H9 (cell line): ENCODE measurements at regions not wholly inside any gene's neighbourhood (a gene's known extent, or its start where the extent isn't known, plus 50 kb on each side); places are given as distances from the start of the nearest gene placed in this dataset.
A peak's percentile ranks its signal among the peaks of the same experiment; 100 is the strongest.

Experiments
- DNase-seq: peaks from one replicate; pipeline ENCODE4 v3.0.0-alpha.2; 2017
- H2AFZ ChIP-seq: one replicate; pipeline ENCODE4 v1.6.1; 2013; ENCODE audit warnings: mild to moderate bottlenecking, low read length, control low read depth, moderate library complexity
- H2AK5ac ChIP-seq: 2 replicates; pipeline ENCODE4 v1.6.1; 2013; ENCODE audit warnings: low read length, control low read depth, mixed read lengths; ENCODE audit not compliant: insufficient read length
- H2BK120ac ChIP-seq: one replicate; pipeline ENCODE4 v1.6.1; 2013; ENCODE audit warnings: low read depth, mild to moderate bottlenecking, low read length, control low read depth, inconsistent platforms; ENCODE audit not compliant: poor library complexity, severe bottlenecking
- H2BK12ac ChIP-seq: 2 replicates; pipeline ENCODE4 v1.6.1; 2013; ENCODE audit warnings: low read length, control low read depth, mixed read lengths, low read depth; ENCODE audit not compliant: insufficient read length
- H2BK15ac ChIP-seq: 2 replicates; pipeline ENCODE4 v1.6.1; 2013; ENCODE audit warnings: low read depth, low read length, control low read depth
- H2BK20ac ChIP-seq: one replicate; pipeline ENCODE4 v1.6.1; 2013; ENCODE audit warnings: low read depth, mild to moderate bottlenecking, low read length, control low read depth, inconsistent platforms; ENCODE audit not compliant: poor library complexity, severe bottlenecking
- H2BK5ac ChIP-seq: 2 replicates; pipeline ENCODE4 v1.6.1; 2013; ENCODE audit warnings: low read length, control low read depth, mixed read lengths; ENCODE audit not compliant: insufficient read length
- H3K14ac ChIP-seq: 2 replicates; pipeline ENCODE4 v1.6.1; 2013; ENCODE audit warnings: low read length, control low read depth; ENCODE audit not compliant: insufficient read depth
- H3K18ac ChIP-seq: 2 replicates; pipeline ENCODE4 v1.6.1; 2013; ENCODE audit warnings: low read depth, mild to moderate bottlenecking, mixed read lengths, low read length, control low read depth; ENCODE audit not compliant: insufficient read length
- H3K23ac ChIP-seq: 2 replicates; pipeline ENCODE4 v1.6.1; 2013; ENCODE audit warnings: low read length, control low read depth, mixed read lengths, low read depth; ENCODE audit not compliant: insufficient read length
- H3K23me2 ChIP-seq: 2 replicates; pipeline ENCODE4 v1.6.1; 2013; ENCODE audit warnings: low read depth, mild to moderate bottlenecking, mixed read lengths, low read length, control low read depth; ENCODE audit not compliant: insufficient read length, poor library complexity, severe bottlenecking
- H3K27ac ChIP-seq: 2 replicates; pipeline ENCODE4 v1.5.1; 2013; ENCODE audit warnings: low read length, control low read depth, mixed read lengths, low read depth; ENCODE audit not compliant: insufficient read length
- H3K27me3 ChIP-seq: 2 replicates; pipeline ENCODE4 v1.6.1; 2013; ENCODE audit warnings: low read length, control low read depth, inconsistent platforms; ENCODE audit not compliant: insufficient read depth
- H3K4ac ChIP-seq: 2 replicates; pipeline ENCODE4 v1.6.1; 2013; ENCODE audit warnings: low read depth, mild to moderate bottlenecking, control low read depth, inconsistent platforms, low read length, moderate library complexity
- H3K4me1 ChIP-seq: 2 replicates; pipeline ENCODE4 v1.6.1; 2013; ENCODE audit warnings: low read length, control low read depth, inconsistent platforms; ENCODE audit not compliant: insufficient read depth
- H3K4me2 ChIP-seq: 2 replicates; pipeline ENCODE4 v1.6.1; 2013; ENCODE audit warnings: low read length, control low read depth, mixed read lengths; ENCODE audit not compliant: insufficient read length, insufficient read depth
- H3K56ac ChIP-seq: 2 replicates; pipeline ENCODE4 v1.6.1; 2013; ENCODE audit warnings: low read depth, mild to moderate bottlenecking, mixed read lengths, low read length, control low read depth; ENCODE audit not compliant: insufficient read length
- H3K79me1 ChIP-seq: 2 replicates; pipeline ENCODE4 v1.6.1; 2013; ENCODE audit warnings: low read depth, mild to moderate bottlenecking, moderate library complexity, low read length, control low read depth, inconsistent platforms; ENCODE audit not compliant: insufficient read depth, poor library complexity, severe bottlenecking
- H3K79me2 ChIP-seq: 2 replicates; pipeline ENCODE4 v1.6.1; 2013; ENCODE audit warnings: low read length, control low read depth, inconsistent platforms; ENCODE audit not compliant: insufficient read depth
- H3K9ac ChIP-seq: 2 replicates; pipeline ENCODE4 v1.6.1; 2013; ENCODE audit warnings: low read length, control low read depth, mixed read lengths; ENCODE audit not compliant: insufficient read length; ENCODE audit errors: extremely low read depth
- H3K9me3 ChIP-seq: one replicate; pipeline ENCODE4 v1.6.1; 2013; ENCODE audit warnings: low read depth, low read length, inconsistent platforms; ENCODE audit not compliant: control insufficient read depth
- H3T11ph ChIP-seq: one replicate; pipeline ENCODE4 v1.6.1; 2013; ENCODE audit warnings: mild to moderate bottlenecking, low read length, control low read depth, inconsistent platforms
- H4K20me1 ChIP-seq: one replicate; pipeline ENCODE4 v1.6.1; 2013; ENCODE audit not compliant: control insufficient read depth, insufficient read length, insufficient read depth
- H4K5ac ChIP-seq: 2 replicates; pipeline ENCODE4 v1.6.1; 2013; ENCODE audit warnings: low read depth, mild to moderate bottlenecking, mixed read lengths, low read length, control low read depth; ENCODE audit not compliant: insufficient read length
- H4K8ac ChIP-seq: replicated peaks from 2 replicates; pipeline ENCODE4 v1.6.1; 2013; ENCODE audit warnings: low read length, control low read depth, mixed read lengths, low read depth; ENCODE audit not compliant: insufficient read length
- H4K91ac ChIP-seq: 2 replicates; pipeline ENCODE4 v1.6.1; 2013; ENCODE audit warnings: low read depth, mild to moderate bottlenecking, moderate library complexity, mixed read lengths, low read length, control low read depth; ENCODE audit not compliant: insufficient read length
- H3K27ac Mint-ChIP-seq, 3 experiments: 2 replicates in 2 of 3; 3 replicates in 1 of 3; pipeline ENCODE4 v1.8.0; 2020 to 2021; ENCODE audit warnings: mixed read lengths in 3 of 3, mild to moderate bottlenecking in 1 of 3, moderate library complexity in 1 of 3
- H3K27me3 Mint-ChIP-seq: 2 replicates; pipeline ENCODE4 v1.8.0; 2021; ENCODE audit warnings: low read depth, mild to moderate bottlenecking, moderate library complexity, mixed read lengths
- H3K36me3 Mint-ChIP-seq, 3 experiments: 2 replicates in 2 of 3; 3 replicates in 1 of 3; pipeline ENCODE4 v1.8.0; 2020 to 2021; ENCODE audit warnings: low read depth in 3 of 3, mixed read lengths in 3 of 3; ENCODE audit not compliant: insufficient read depth in 1 of 3
- H3K4me1 Mint-ChIP-seq, 2 experiments: 2 replicates each; pipeline ENCODE4 v1.8.0; 2020; ENCODE audit warnings: mixed read lengths in 2 of 2
- H3K4me3 Mint-ChIP-seq, 2 experiments: 2 replicates in 1 of 2; 3 replicates in 1 of 2; pipeline ENCODE4 v1.8.0; 2020 to 2021; ENCODE audit warnings: mild to moderate bottlenecking in 2 of 2, mixed read lengths in 2 of 2, moderate library complexity in 1 of 2
- H3K9me3 Mint-ChIP-seq, 2 experiments: 2 replicates in 1 of 2; 3 replicates in 1 of 2; pipeline ENCODE4 v1.8.0; 2020; ENCODE audit warnings: mild to moderate bottlenecking in 2 of 2, mixed read lengths in 2 of 2, moderate library complexity in 1 of 2
- CTCF ChIP-seq: fragments of 200-600 bp; sonication (generic); conservative IDR thresholded peaks from 3 replicates; pipeline ENCODE4 v1.8.0; 2021; ENCODE audit warnings: antibody characterized with exemption, mild to moderate bottlenecking
- WGBS: extraction: QIAGEN DNeasy Blood & Tissue Kit; methylation state at CpG from one replicate; pipeline ENCODE4 v1.1.7; 2013; ENCODE audit warnings: missing lambda C conversion rate, low lambda C conversion rate, mixed read lengths; ENCODE audit not compliant: insufficient read length; ENCODE audit errors: extremely low coverage; 5-methylcytosine and 5-hydroxymethylcytosine counted together

DNA sequence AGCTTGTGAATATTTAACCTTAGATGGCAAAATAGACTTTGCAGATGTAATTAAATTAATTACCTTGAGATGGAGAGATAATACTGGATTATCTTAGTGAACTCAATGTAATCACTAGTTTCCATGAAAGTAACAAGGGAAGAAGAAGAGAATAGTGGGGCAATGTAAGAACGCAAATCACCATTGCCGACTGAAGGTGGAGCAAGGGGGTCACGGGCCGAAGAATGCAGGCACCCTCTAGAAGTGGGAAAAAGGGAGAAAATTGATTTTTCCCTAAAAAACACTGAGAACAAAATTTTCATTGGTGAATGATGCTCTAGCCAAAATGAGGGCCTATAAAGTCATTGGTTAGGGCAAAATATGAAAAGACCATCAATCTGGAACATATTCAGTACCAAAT is 375.6 kb upstream of the EPHA5 start:
- WGBS = no CpG with 5 or more reads among the region's 4 CpGs

More for the DNA sequence above, 375.6 kb upstream of the EPHA5 start:
- H2AFZ ChIP-seq = no peak overlapping the region
- Mint-ChIP-seq H3K4me1 (peaks cover 3 to 6% of the 10 kb centered on the region in 2 experiments; a peak in 1 of 4 replicates), H3K27me3 (no peaks in the 10 kb centered on the region), H3K27ac (no peak overlapping the region), H3K9me3 (peaks cover 3 to 6% of the 10 kb centered on the region in 2 experiments; a peak in 4 of 5 replicates), H3K36me3 (peaks cover 0 to 11% (median 0%) of the 10 kb centered on the region in 3 experiments; a peak in 2 of 7 replicates), H3K4me3 (no peak overlapping the region)
- H3K79me2 ChIP-seq = no peaks in the 10 kb centered on the region
- H3K79me1 ChIP-seq = no peaks in the 10 kb centered on the region
- H3K23ac ChIP-seq = no peak overlapping the region
- no peak overlapping the region for H3K27ac ChIP-seq
- peak; percentile 57 for TF ChIP-seq CTCF
- no peak overlapping the region for H3K18ac ChIP-seq
- H3K14ac ChIP-seq = no peak overlapping the region
- no peak overlapping the region for H3K9ac ChIP-seq
- H2AK5ac ChIP-seq = no peak overlapping the region
- H2BK15ac ChIP-seq = no peak overlapping the region
- no peak overlapping the region for H4K91ac ChIP-seq
- H3K9me3 ChIP-seq = no peaks in the 10 kb centered on the region
- H2BK20ac ChIP-seq = no peak overlapping the region
- no peak for DNase-seq
- H3K23me2 ChIP-seq = no peaks in the 10 kb centered on the region
- no peak overlapping the region for H4K8ac ChIP-seq
- no peak overlapping the region for H2BK120ac ChIP-seq
- no peak overlapping the region for H4K5ac ChIP-seq
- H3K4me2 ChIP-seq = no peak overlapping the region
- no peak overlapping the region for H3T11ph ChIP-seq
- no peak overlapping the region for H2BK5ac ChIP-seq
- no peaks in the 10 kb centered on the region for H3K27me3 ChIP-seq
- H3K4me1 ChIP-seq = no peaks in the 10 kb centered on the region
- H3K56ac ChIP-seq = no peak overlapping the region
- no peak overlapping the region for H3K4ac ChIP-seq
- H4K20me1 ChIP-seq = no peaks in the 10 kb centered on the region
- H2BK12ac ChIP-seq = no peak overlapping the region
